GM06990 (cell line): ENCODE measurements at regions not wholly inside any gene's neighbourhood (a gene's known extent, or its start where the extent isn't known, plus 50 kb on each side); places are given as distances from the start of the nearest gene placed in this dataset.

Experiments
- DNase-seq: peaks from one replicate; pipeline ENCODE4 v3.0.0-alpha.2; 2011; ENCODE audit not compliant: insufficient read length; ENCODE audit errors: extremely low read depth
- H3K27me3 ChIP-seq: replicated peaks from 2 replicates; pipeline ENCODE4 v1.6.0; 2011; ENCODE audit warnings: low read length; ENCODE audit not compliant: control insufficient read depth, insufficient read depth
- H3K36me3 ChIP-seq: 2 replicates; pipeline ENCODE4 v1.5.1; 2011; ENCODE audit warnings: low read length; ENCODE audit not compliant: control insufficient read depth, insufficient read depth
- H3K4me3 ChIP-seq: replicated peaks from 2 replicates; pipeline ENCODE4 v1.5.1; 2011; ENCODE audit warnings: low read depth, mild to moderate bottlenecking, control low read depth, low read length
- TF ChIP-seq, protein P1 (sequence below): IDR thresholded peaks from 2 replicates; pipeline ENCODE4 v1.5.1; 2011; ENCODE audit warnings: low read length, control low read depth, mild to moderate bottlenecking, inconsistent platforms; ENCODE audit not compliant: insufficient read depth, poor library complexity, severe bottlenecking

GRCh38 chr6:170022827-170023619 is 267.9 kb downstream of the DLL1 start:
- TF ChIP-seq, protein P1, sequence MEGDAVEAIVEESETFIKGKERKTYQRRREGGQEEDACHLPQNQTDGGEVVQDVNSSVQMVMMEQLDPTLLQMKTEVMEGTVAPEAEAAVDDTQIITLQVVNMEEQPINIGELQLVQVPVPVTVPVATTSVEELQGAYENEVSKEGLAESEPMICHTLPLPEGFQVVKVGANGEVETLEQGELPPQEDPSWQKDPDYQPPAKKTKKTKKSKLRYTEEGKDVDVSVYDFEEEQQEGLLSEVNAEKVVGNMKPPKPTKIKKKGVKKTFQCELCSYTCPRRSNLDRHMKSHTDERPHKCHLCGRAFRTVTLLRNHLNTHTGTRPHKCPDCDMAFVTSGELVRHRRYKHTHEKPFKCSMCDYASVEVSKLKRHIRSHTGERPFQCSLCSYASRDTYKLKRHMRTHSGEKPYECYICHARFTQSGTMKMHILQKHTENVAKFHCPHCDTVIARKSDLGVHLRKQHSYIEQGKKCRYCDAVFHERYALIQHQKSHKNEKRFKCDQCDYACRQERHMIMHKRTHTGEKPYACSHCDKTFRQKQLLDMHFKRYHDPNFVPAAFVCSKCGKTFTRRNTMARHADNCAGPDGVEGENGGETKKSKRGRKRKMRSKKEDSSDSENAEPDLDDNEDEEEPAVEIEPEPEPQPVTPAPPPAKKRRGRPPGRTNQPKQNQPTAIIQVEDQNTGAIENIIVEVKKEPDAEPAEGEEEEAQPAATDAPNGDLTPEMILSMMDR, result no peak
- no peak for DNase-seq
- Histone ChIP-seq H3K4me3 (no peak overlapping the region), H3K27me3 (no peaks in the 10 kb centered on the region), H3K36me3 (no peaks in the 10 kb centered on the region)

DNA sequence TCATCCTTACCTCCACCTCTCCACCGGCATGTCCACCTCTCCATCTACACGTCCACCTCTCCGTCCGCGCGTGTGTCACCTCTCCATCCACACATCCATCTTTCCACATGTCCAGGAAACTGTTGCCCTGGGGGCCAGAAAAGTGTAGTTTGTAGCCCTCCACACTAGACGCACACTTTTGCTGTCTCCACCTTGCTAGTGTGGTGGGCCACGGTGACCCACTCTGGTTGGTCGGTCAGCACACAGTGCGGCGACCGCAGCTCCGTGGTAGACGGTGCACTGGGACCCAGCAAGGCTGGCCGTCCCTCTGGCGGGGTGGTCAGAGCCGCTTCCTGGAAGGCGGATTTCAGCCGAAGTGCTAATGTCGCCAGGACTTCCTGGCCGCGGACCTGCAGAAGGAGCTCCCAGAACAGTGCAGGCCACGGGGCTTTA is 268.6 kb downstream of the DLL1 start:
- no peak overlapping the region for H3K4me3 ChIP-seq
- TF ChIP-seq, protein P1, result no peak

GRCh38 chr6:170021579-170021978 is 269.3 kb downstream of the DLL1 start:
- no peak for DNase-seq
- TF ChIP-seq, protein P1, result no peak
- Histone ChIP-seq H3K36me3 (no peaks in the 10 kb centered on the region), H3K27me3 (no peaks in the 10 kb centered on the region), H3K4me3 (no peak overlapping the region)

More for the DNA sequence above, 268.6 kb downstream of the DLL1 start:
- DNase-seq, result no peak
- H3K27me3 ChIP-seq, result no peaks in the 10 kb centered on the region
- H3K36me3 ChIP-seq, result no peaks in the 10 kb centered on the region

DNA sequence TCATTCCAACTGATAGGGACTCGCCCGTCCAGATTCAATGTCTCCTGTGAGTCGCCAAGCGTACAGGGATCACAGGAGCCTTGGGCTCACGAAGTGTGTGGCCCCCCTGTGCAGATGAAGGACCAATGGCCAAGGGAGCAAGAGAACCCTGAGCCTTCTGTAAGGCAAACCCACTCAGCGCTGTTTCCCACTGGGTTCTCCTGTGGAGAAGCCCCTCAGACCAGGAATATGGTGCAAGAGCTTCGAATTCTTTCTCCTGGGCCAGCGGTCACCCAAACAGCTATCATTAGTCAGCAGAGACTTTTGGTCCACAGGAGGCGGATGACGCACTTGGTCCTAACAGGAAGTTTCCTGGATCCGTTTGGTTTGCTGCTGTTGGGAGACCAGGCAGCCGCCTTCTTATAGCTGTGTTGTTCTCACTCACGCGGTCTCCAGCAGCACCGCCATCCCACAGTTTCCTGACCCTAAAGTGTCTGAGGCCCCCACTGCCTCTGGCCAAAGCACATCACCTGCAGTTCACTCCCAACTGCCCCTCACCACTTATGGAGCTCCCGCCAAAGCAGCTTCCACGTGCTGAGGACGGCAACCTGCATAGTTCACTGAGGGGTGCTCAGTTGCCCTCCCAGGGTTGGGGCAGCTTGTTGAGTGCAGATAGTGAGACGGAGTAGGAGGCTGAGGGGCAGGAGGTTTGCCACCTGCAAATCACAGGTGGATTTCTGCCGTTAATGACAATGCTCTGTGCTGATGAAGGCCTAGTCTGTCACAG is 268.6 kb downstream of the ERMARD start:
- TF ChIP-seq, protein P1, result no peak
- DNase-seq, result no peak
- no peak overlapping the region for H3K4me3 ChIP-seq
- no peaks in the 10 kb centered on the region for H3K36me3 ChIP-seq
- H3K27me3 ChIP-seq, result no peaks in the 10 kb centered on the region

- H3K4me3 ChIP-seq, result no peak overlapping the region
- TF ChIP-seq, protein P1, result no peak
- H3K36me3 ChIP-seq, result no peaks in the 10 kb centered on the region
- no peaks in the 10 kb centered on the region for H3K27me3 ChIP-seq
- DNase-seq, result no peak
Observed at GRCh38 chr6:170018936-170019817, 267.8 kb downstream of the ERMARD start.
